Thoracic aorta (tissue), 2 donors: ENCODE measurements at regions not wholly inside any gene's neighbourhood (a gene's known extent, or its start where the extent isn't known, plus 50 kb on each side); places are given as distances from the start of the nearest gene placed in this dataset.

ENCODE experiments used
- ATAC-seq: fragments of 150-250 bp; one replicate; pipeline ENCODE4 v1.8.0; 2017; ENCODE audit warnings: low read depth; ENCODE audit not compliant: insufficient number of reproducible peaks, low FRiP score
- DNase-seq: peaks from one replicate; pipeline ENCODE4 v3.0.0-alpha.2; 2020; ENCODE audit warnings: low spot score
- H3K27ac ChIP-seq, 2 donors: fragments of 200-600 bp; sonication (generic); 1 replicate in 1 of 2; 2 replicates in 1 of 2; pipeline ENCODE4 v1.5.1; 2016; ENCODE audit warnings: mild to moderate bottlenecking in 2 of 2, moderate library complexity in 2 of 2
- H3K27me3 ChIP-seq: fragments of 200-600 bp; sonication (generic); replicated peaks from 2 replicates; pipeline ENCODE4 v1.6.0; 2016; ENCODE audit warnings: mild to moderate bottlenecking; ENCODE audit not compliant: insufficient read depth
- H3K36me3 ChIP-seq: fragments of 200-600 bp; sonication (generic); one replicate; pipeline ENCODE4 v1.5.1; 2016
- H3K4me1 ChIP-seq, 2 donors: fragments of 200-600 bp; sonication (generic); 1 replicate in 1 of 2; 2 replicates in 1 of 2; pipeline versions ENCODE4 v1.5.1 to v1.6.0; 2016; ENCODE audit warnings: low read depth in 2 of 2, mild to moderate bottlenecking in 1 of 2; ENCODE audit not compliant: control insufficient read depth in 1 of 2
- H3K4me3 ChIP-seq: fragments of 200-600 bp; sonication (generic); 2 replicates; pipeline ENCODE4 v1.5.1; 2016; ENCODE audit warnings: mild to moderate bottlenecking
- H3K9me3 ChIP-seq: fragments of 200-600 bp; sonication (generic); 2 replicates; pipeline ENCODE4 v1.5.1; 2016
- CTCF ChIP-seq: fragments of 200-600 bp; sonication (generic); IDR thresholded peaks from one replicate; pipeline ENCODE4 v1.5.1; 2019; ENCODE audit warnings: antibody characterized with exemption

GRCh38 chr9:90958328-90958727 lies 156.7 kb downstream of the SYK start:
- H3K36me3 ChIP-seq: no peaks in the 10 kb centered on the region
- no peaks in the 10 kb centered on the region for H3K27me3 ChIP-seq
- H3K4me3 ChIP-seq: no peak overlapping the region
- DNase-seq (no peak), ATAC-seq (no peak)
- H3K4me1 ChIP-seq: peaks cover 14 to 46% of the 10 kb centered on the region in 2 donors
- TF ChIP-seq CTCF: no peak
- no peaks in the 10 kb centered on the region for H3K9me3 ChIP-seq
- H3K27ac ChIP-seq: no peak overlapping the region

GRCh38 chr9:90960941-90961340 lies 159.3 kb downstream of the SYK start:
- Histone ChIP-seq H3K27me3 (no peaks in the 10 kb centered on the region), H3K27ac (peak overlapping the region; percentile 37 to 68), H3K4me1 (peaks cover 22 to 72% of the 10 kb centered on the region in 2 donors), H3K36me3 (no peaks in the 10 kb centered on the region), H3K4me3 (no peak overlapping the region), H3K9me3 (no peaks in the 10 kb centered on the region)
- ATAC-seq: peak; percentile 27
- TF ChIP-seq CTCF: no peak
- no peak for DNase-seq

GRCh38 chr9:90961375-90961774 lies 159.8 kb downstream of the SYK start:
- Histone ChIP-seq H3K9me3 (no peaks in the 10 kb centered on the region), H3K36me3 (no peaks in the 10 kb centered on the region), H3K27me3 (no peaks in the 10 kb centered on the region), H3K27ac (peak overlapping the region; percentile 37 to 68), H3K4me3 (no peak overlapping the region), H3K4me1 (peaks cover 25 to 76% of the 10 kb centered on the region in 2 donors)
- no peak for TF ChIP-seq CTCF
- ATAC-seq: peak; percentile 81
- no peak for DNase-seq

- H3K4me3 ChIP-seq: peak overlapping the region; percentile 67
- peak overlapping the region; percentile 91 to 97 for H3K27ac ChIP-seq
- H3K27me3 ChIP-seq: no peaks in the 10 kb centered on the region
- ATAC-seq (peak; percentile 8), DNase-seq (peak; percentile 35)
- H3K36me3 ChIP-seq: no peaks in the 10 kb centered on the region
- H3K4me1 ChIP-seq: peaks cover 25 to 66% of the 10 kb centered on the region in 2 donors
- no peaks in the 10 kb centered on the region for H3K9me3 ChIP-seq
- TF ChIP-seq CTCF: peak; percentile 51
These were observed 162.7 kb downstream of the SYK start for GRCh38 chr9:90964101-90965020.

- Histone ChIP-seq H3K36me3 (no peaks in the 10 kb centered on the region), H3K27me3 (no peaks in the 10 kb centered on the region), H3K4me3 (peak overlapping the region; percentile 67), H3K9me3 (no peaks in the 10 kb centered on the region), H3K27ac (peak overlapping the region; percentile 91 to 97), H3K4me1 (peaks cover 25 to 67% of the 10 kb centered on the region in 2 donors)
- ATAC-seq (no peak), DNase-seq (no peak)
- no peak for TF ChIP-seq CTCF
These were observed 163.8 kb downstream of the SYK start for GRCh38 chr9:90965226-90966030.
